H9 (cell line): ENCODE measurements at regions not wholly inside any gene's neighbourhood (a gene's known extent, or its start where the extent isn't known, plus 50 kb on each side); places are given as distances from the start of the nearest gene placed in this dataset.
"Not testable (repeated sequence)": the region's sequence is repeated elsewhere in the genome, so short reads cannot be mapped to it uniquely, and the experiment has no call there.

Source experiments
- DNase-seq: peaks from one replicate; pipeline ENCODE4 v3.0.0-alpha.2; 2017
- H2AFZ ChIP-seq: one replicate; pipeline ENCODE4 v1.6.1; 2013; ENCODE audit warnings: mild to moderate bottlenecking, low read length, control low read depth, moderate library complexity
- H2AK5ac ChIP-seq: 2 replicates; pipeline ENCODE4 v1.6.1; 2013; ENCODE audit warnings: low read length, control low read depth, mixed read lengths; ENCODE audit not compliant: insufficient read length
- H2BK120ac ChIP-seq: one replicate; pipeline ENCODE4 v1.6.1; 2013; ENCODE audit warnings: low read depth, mild to moderate bottlenecking, low read length, control low read depth, inconsistent platforms; ENCODE audit not compliant: poor library complexity, severe bottlenecking
- H2BK12ac ChIP-seq: 2 replicates; pipeline ENCODE4 v1.6.1; 2013; ENCODE audit warnings: low read length, control low read depth, mixed read lengths, low read depth; ENCODE audit not compliant: insufficient read length
- H2BK15ac ChIP-seq: 2 replicates; pipeline ENCODE4 v1.6.1; 2013; ENCODE audit warnings: low read depth, low read length, control low read depth
- H2BK20ac ChIP-seq: one replicate; pipeline ENCODE4 v1.6.1; 2013; ENCODE audit warnings: low read depth, mild to moderate bottlenecking, low read length, control low read depth, inconsistent platforms; ENCODE audit not compliant: poor library complexity, severe bottlenecking
- H2BK5ac ChIP-seq: 2 replicates; pipeline ENCODE4 v1.6.1; 2013; ENCODE audit warnings: low read length, control low read depth, mixed read lengths; ENCODE audit not compliant: insufficient read length
- H3K14ac ChIP-seq: 2 replicates; pipeline ENCODE4 v1.6.1; 2013; ENCODE audit warnings: low read length, control low read depth; ENCODE audit not compliant: insufficient read depth
- H3K18ac ChIP-seq: 2 replicates; pipeline ENCODE4 v1.6.1; 2013; ENCODE audit warnings: low read depth, mild to moderate bottlenecking, mixed read lengths, low read length, control low read depth; ENCODE audit not compliant: insufficient read length
- H3K23ac ChIP-seq: 2 replicates; pipeline ENCODE4 v1.6.1; 2013; ENCODE audit warnings: low read length, control low read depth, mixed read lengths, low read depth; ENCODE audit not compliant: insufficient read length
- H3K23me2 ChIP-seq: 2 replicates; pipeline ENCODE4 v1.6.1; 2013; ENCODE audit warnings: low read depth, mild to moderate bottlenecking, mixed read lengths, low read length, control low read depth; ENCODE audit not compliant: insufficient read length, poor library complexity, severe bottlenecking
- H3K27ac ChIP-seq: 2 replicates; pipeline ENCODE4 v1.5.1; 2013; ENCODE audit warnings: low read length, control low read depth, mixed read lengths, low read depth; ENCODE audit not compliant: insufficient read length
- H3K27me3 ChIP-seq: 2 replicates; pipeline ENCODE4 v1.6.1; 2013; ENCODE audit warnings: low read length, control low read depth, inconsistent platforms; ENCODE audit not compliant: insufficient read depth
- H3K4ac ChIP-seq: 2 replicates; pipeline ENCODE4 v1.6.1; 2013; ENCODE audit warnings: low read depth, mild to moderate bottlenecking, control low read depth, inconsistent platforms, low read length, moderate library complexity
- H3K4me1 ChIP-seq: 2 replicates; pipeline ENCODE4 v1.6.1; 2013; ENCODE audit warnings: low read length, control low read depth, inconsistent platforms; ENCODE audit not compliant: insufficient read depth
- H3K4me2 ChIP-seq: 2 replicates; pipeline ENCODE4 v1.6.1; 2013; ENCODE audit warnings: low read length, control low read depth, mixed read lengths; ENCODE audit not compliant: insufficient read length, insufficient read depth
- H3K56ac ChIP-seq: 2 replicates; pipeline ENCODE4 v1.6.1; 2013; ENCODE audit warnings: low read depth, mild to moderate bottlenecking, mixed read lengths, low read length, control low read depth; ENCODE audit not compliant: insufficient read length
- H3K79me1 ChIP-seq: 2 replicates; pipeline ENCODE4 v1.6.1; 2013; ENCODE audit warnings: low read depth, mild to moderate bottlenecking, moderate library complexity, low read length, control low read depth, inconsistent platforms; ENCODE audit not compliant: insufficient read depth, poor library complexity, severe bottlenecking
- H3K79me2 ChIP-seq: 2 replicates; pipeline ENCODE4 v1.6.1; 2013; ENCODE audit warnings: low read length, control low read depth, inconsistent platforms; ENCODE audit not compliant: insufficient read depth
- H3K9ac ChIP-seq: 2 replicates; pipeline ENCODE4 v1.6.1; 2013; ENCODE audit warnings: low read length, control low read depth, mixed read lengths; ENCODE audit not compliant: insufficient read length; ENCODE audit errors: extremely low read depth
- H3K9me3 ChIP-seq: one replicate; pipeline ENCODE4 v1.6.1; 2013; ENCODE audit warnings: low read depth, low read length, inconsistent platforms; ENCODE audit not compliant: control insufficient read depth
- H3T11ph ChIP-seq: one replicate; pipeline ENCODE4 v1.6.1; 2013; ENCODE audit warnings: mild to moderate bottlenecking, low read length, control low read depth, inconsistent platforms
- H4K20me1 ChIP-seq: one replicate; pipeline ENCODE4 v1.6.1; 2013; ENCODE audit not compliant: control insufficient read depth, insufficient read length, insufficient read depth
- H4K5ac ChIP-seq: 2 replicates; pipeline ENCODE4 v1.6.1; 2013; ENCODE audit warnings: low read depth, mild to moderate bottlenecking, mixed read lengths, low read length, control low read depth; ENCODE audit not compliant: insufficient read length
- H4K8ac ChIP-seq: replicated peaks from 2 replicates; pipeline ENCODE4 v1.6.1; 2013; ENCODE audit warnings: low read length, control low read depth, mixed read lengths, low read depth; ENCODE audit not compliant: insufficient read length
- H4K91ac ChIP-seq: 2 replicates; pipeline ENCODE4 v1.6.1; 2013; ENCODE audit warnings: low read depth, mild to moderate bottlenecking, moderate library complexity, mixed read lengths, low read length, control low read depth; ENCODE audit not compliant: insufficient read length
- H3K27ac Mint-ChIP-seq, 3 experiments: 2 replicates in 2 of 3; 3 replicates in 1 of 3; pipeline ENCODE4 v1.8.0; 2020 to 2021; ENCODE audit warnings: mixed read lengths in 3 of 3, mild to moderate bottlenecking in 1 of 3, moderate library complexity in 1 of 3
- H3K27me3 Mint-ChIP-seq: 2 replicates; pipeline ENCODE4 v1.8.0; 2021; ENCODE audit warnings: low read depth, mild to moderate bottlenecking, moderate library complexity, mixed read lengths
- H3K36me3 Mint-ChIP-seq, 3 experiments: 2 replicates in 2 of 3; 3 replicates in 1 of 3; pipeline ENCODE4 v1.8.0; 2020 to 2021; ENCODE audit warnings: low read depth in 3 of 3, mixed read lengths in 3 of 3; ENCODE audit not compliant: insufficient read depth in 1 of 3
- H3K4me1 Mint-ChIP-seq, 2 experiments: 2 replicates each; pipeline ENCODE4 v1.8.0; 2020; ENCODE audit warnings: mixed read lengths in 2 of 2
- H3K4me3 Mint-ChIP-seq, 2 experiments: 2 replicates in 1 of 2; 3 replicates in 1 of 2; pipeline ENCODE4 v1.8.0; 2020 to 2021; ENCODE audit warnings: mild to moderate bottlenecking in 2 of 2, mixed read lengths in 2 of 2, moderate library complexity in 1 of 2
- H3K9me3 Mint-ChIP-seq, 2 experiments: 2 replicates in 1 of 2; 3 replicates in 1 of 2; pipeline ENCODE4 v1.8.0; 2020; ENCODE audit warnings: mild to moderate bottlenecking in 2 of 2, mixed read lengths in 2 of 2, moderate library complexity in 1 of 2
- WGBS: extraction: QIAGEN DNeasy Blood & Tissue Kit; methylation state at CpG from one replicate; pipeline ENCODE4 v1.1.7; 2013; ENCODE audit warnings: missing lambda C conversion rate, low lambda C conversion rate, mixed read lengths; ENCODE audit not compliant: insufficient read length; ENCODE audit errors: extremely low coverage; 5-methylcytosine and 5-hydroxymethylcytosine counted together

DNA sequence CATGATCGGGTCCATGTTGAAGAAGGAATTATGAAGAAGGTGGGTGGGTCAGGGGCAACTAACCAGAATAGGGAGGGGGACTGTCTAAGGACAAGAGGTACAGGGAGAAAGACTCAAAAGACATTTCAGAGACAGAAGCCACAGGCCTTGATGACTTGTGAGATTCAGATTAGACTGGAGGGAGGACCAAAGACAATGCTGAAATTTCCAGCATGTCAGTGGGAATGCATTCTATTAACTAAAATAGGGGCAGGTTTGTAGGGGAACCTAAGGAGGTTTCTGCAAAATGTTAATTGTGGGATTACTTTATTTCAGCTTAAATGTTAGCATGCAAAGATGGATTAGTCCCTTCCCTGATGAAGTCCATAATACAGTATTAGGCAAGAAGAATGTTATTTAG lies 141.6 kb upstream of the NBPF26 start:
- H3K4me2 ChIP-seq, H3K79me2 ChIP-seq, H3K9me3 Mint-ChIP-seq, H4K91ac ChIP-seq, H3K4me3 Mint-ChIP-seq, H4K8ac ChIP-seq, H2BK15ac ChIP-seq, H3K4ac ChIP-seq, H2BK5ac ChIP-seq, H3K27me3 ChIP-seq, H3K4me1 Mint-ChIP-seq, H3K79me1 ChIP-seq, H3K9ac ChIP-seq, H4K5ac ChIP-seq, H3K14ac ChIP-seq, H3K36me3 Mint-ChIP-seq, H4K20me1 ChIP-seq, H3K56ac ChIP-seq, H2BK12ac ChIP-seq, H3T11ph ChIP-seq, H3K27me3 Mint-ChIP-seq, H2AK5ac ChIP-seq, H3K9me3 ChIP-seq, H2BK120ac ChIP-seq, H2AFZ ChIP-seq, H2BK20ac ChIP-seq, H3K18ac ChIP-seq, H3K4me1 ChIP-seq, H3K27ac Mint-ChIP-seq, H3K27ac ChIP-seq, H3K23ac ChIP-seq, DNase-seq, H3K23me2 ChIP-seq: not testable (repeated sequence)
- WGBS = no CpG with 5 or more reads among the region's 1 CpG

DNA sequence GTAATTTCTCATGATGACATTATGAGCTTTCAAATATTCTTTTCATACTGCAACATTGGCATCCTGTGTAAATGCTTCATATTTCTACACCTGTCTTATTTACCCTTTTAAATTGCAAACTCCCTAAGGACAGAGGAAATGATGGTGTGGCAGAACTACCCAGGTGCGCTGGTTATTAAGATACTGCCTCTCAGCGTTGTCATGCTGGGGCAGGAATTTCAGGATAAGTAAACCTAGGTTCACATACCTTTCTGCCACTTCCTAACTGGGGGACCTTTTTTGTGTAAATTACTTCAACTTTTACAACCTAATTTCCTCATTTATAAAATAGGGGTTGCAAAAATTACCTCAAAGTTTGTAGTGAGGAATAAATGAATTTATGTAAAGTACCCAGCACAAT lies 137.7 kb upstream of the NBPF26 start:
- H2BK5ac ChIP-seq, H4K8ac ChIP-seq, H3K4ac ChIP-seq, H3K56ac ChIP-seq, H3K4me1 ChIP-seq, H3K9ac ChIP-seq, H3K79me2 ChIP-seq, H4K5ac ChIP-seq, H3K27me3 ChIP-seq, H3K9me3 Mint-ChIP-seq, H3K36me3 Mint-ChIP-seq, H3K4me3 Mint-ChIP-seq, H3K27ac Mint-ChIP-seq, H3K23ac ChIP-seq, H2BK120ac ChIP-seq, H2BK12ac ChIP-seq, H4K20me1 ChIP-seq, H3K23me2 ChIP-seq, H3K27me3 Mint-ChIP-seq, H2BK15ac ChIP-seq, H3T11ph ChIP-seq, H3K27ac ChIP-seq, H2AFZ ChIP-seq, H2AK5ac ChIP-seq, H3K18ac ChIP-seq, H4K91ac ChIP-seq, H3K79me1 ChIP-seq, H3K14ac ChIP-seq, H2BK20ac ChIP-seq, DNase-seq, H3K4me1 Mint-ChIP-seq, H3K4me2 ChIP-seq, H3K9me3 ChIP-seq: not testable (repeated sequence)
- WGBS = no CpG with 5 or more reads among the region's 2 CpGs

DNA sequence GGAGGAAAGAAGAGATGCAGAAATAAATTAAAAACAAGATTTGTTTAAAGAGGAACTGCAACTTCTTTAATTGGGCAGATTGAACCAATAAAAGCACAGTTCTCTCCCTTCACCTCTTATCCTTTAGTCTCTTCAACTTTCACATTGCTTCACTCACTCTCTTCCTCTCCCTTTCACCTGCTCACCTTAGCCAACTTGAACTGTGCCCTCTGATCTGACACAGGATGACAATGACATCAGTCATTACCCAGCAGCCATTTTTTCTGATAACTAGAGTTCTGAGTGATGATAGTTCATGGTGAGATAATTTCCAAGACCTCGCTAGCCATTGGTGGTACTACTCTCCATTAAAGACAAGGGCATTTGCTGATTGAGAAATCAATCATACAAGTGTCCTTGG lies 134.9 kb upstream of the NBPF26 start:
- not testable (repeated sequence) for H2AK5ac ChIP-seq, H4K8ac ChIP-seq, H3T11ph ChIP-seq, H3K4ac ChIP-seq, H3K79me1 ChIP-seq, H2BK20ac ChIP-seq, H3K9ac ChIP-seq, H3K4me1 Mint-ChIP-seq, DNase-seq, H3K36me3 Mint-ChIP-seq, H3K27me3 ChIP-seq, H4K20me1 ChIP-seq, H3K9me3 Mint-ChIP-seq, H2BK5ac ChIP-seq, H3K23ac ChIP-seq, H2BK120ac ChIP-seq, H3K79me2 ChIP-seq, H3K9me3 ChIP-seq, H3K27ac ChIP-seq, H3K18ac ChIP-seq, H3K23me2 ChIP-seq, H3K27ac Mint-ChIP-seq, H2BK15ac ChIP-seq, H3K27me3 Mint-ChIP-seq, H4K5ac ChIP-seq, H3K56ac ChIP-seq, H2AFZ ChIP-seq, H3K4me3 Mint-ChIP-seq, H3K4me1 ChIP-seq, H2BK12ac ChIP-seq, H3K4me2 ChIP-seq, H4K91ac ChIP-seq, H3K14ac ChIP-seq
- no CpG with 5 or more reads among the region's 1 CpG for WGBS
